Urinary bladder (tissue), 1 donor: ENCODE measurements at regions not wholly inside any gene's neighbourhood (a gene's known extent, or its start where the extent isn't known, plus 50 kb on each side); places are given as distances from the start of the nearest gene placed in this dataset. TPM values are rescaled to one million over a fixed set of nuclear protein-coding genes. Genes with fewer than 3 reads are reported as not detected.

Experiments used
- small RNA-seq: library from RNA; depleted of rRNA; stranded (forward); fragments of <200 nt; gene quantifications from one replicate; pipeline ENCODE3, GENCODE V24; 2014

Small RNAs in the stretch of these regions (small RNA-seq; reads per million reads assigned to genes)
- gene AL589826.1 (not detected), gene MIR2113 (not detected)
